Peyer's patch (tissue), 4 donors: ENCODE measurements at regions not wholly inside any gene's neighbourhood (a gene's known extent, or its start where the extent isn't known, plus 50 kb on each side); places are given as distances from the start of the nearest gene placed in this dataset.

Experiments
- POLR2A ChIP-seq, 2 donors: fragments of 450-650 bp; IDR thresholded peaks; one replicate each; pipeline ENCODE4 v1.5.1; 2017; ENCODE audit warnings: antibody characterized with exemption in 2 of 2, mild to moderate bottlenecking in 2 of 2, moderate library complexity in 2 of 2
- TF ChIP-seq, protein P1 (sequence below), 6 experiments: fragments of 450-650 bp in 4 of 6; fragments of 200-600 bp in 2 of 6; sonication (generic) in 1 of 6; IDR thresholded peaks; one replicate each; pipeline ENCODE4 v1.5.1; 2017 to 2019; ENCODE audit warnings: antibody characterized with exemption in 6 of 6, mild to moderate bottlenecking in 3 of 6, moderate library complexity in 1 of 6

DNA sequence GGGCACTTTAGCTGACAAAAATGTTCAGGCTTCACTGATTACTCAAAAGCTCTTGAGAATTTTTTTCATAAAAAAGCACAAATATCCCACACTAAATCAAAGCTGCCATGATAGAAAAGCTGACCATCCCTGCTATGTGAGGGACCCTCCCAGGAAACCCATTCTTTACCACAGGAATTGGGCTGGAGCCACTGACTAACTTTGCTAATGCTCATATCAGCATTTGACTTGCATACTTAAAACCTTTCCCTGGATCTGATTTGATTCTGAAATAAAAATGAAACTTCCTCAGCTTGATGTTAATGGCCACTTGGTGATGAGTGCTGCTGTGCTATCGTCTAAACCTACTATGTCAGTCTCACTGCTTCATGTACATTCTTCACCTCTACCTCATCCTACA lies 243.6 kb downstream of the PRELID2 start:
- TF ChIP-seq, protein P1, sequence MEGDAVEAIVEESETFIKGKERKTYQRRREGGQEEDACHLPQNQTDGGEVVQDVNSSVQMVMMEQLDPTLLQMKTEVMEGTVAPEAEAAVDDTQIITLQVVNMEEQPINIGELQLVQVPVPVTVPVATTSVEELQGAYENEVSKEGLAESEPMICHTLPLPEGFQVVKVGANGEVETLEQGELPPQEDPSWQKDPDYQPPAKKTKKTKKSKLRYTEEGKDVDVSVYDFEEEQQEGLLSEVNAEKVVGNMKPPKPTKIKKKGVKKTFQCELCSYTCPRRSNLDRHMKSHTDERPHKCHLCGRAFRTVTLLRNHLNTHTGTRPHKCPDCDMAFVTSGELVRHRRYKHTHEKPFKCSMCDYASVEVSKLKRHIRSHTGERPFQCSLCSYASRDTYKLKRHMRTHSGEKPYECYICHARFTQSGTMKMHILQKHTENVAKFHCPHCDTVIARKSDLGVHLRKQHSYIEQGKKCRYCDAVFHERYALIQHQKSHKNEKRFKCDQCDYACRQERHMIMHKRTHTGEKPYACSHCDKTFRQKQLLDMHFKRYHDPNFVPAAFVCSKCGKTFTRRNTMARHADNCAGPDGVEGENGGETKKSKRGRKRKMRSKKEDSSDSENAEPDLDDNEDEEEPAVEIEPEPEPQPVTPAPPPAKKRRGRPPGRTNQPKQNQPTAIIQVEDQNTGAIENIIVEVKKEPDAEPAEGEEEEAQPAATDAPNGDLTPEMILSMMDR (IDR thresholded peaks at IDR 0.05) = no peak
- TF ChIP-seq POLR2A (IDR thresholded peaks at IDR 0.05) = no peak
